HG02678 (cell line): ENCODE measurements at regions not wholly inside any gene's neighbourhood (a gene's known extent, or its start where the extent isn't known, plus 50 kb on each side); places are given as distances from the start of the nearest gene placed in this dataset.

Experiments
- ATAC-seq: cut with Tn5 transposase; IDR thresholded peaks from one replicate; pipeline ENCODE4 v1.9.1; 2021; ENCODE audit warnings: mild to moderate bottlenecking, moderate library complexity; ENCODE audit not compliant: unreplicated experiment

GRCh38 chr22:34879001-34879400, 187.0 kb upstream of the ISX start:
- no peak for ATAC-seq

- ATAC-seq, result no peak
Measured at GRCh38 chr22:34880662-34881061, 185.3 kb upstream of the ISX start.

- no peak for ATAC-seq
Measured at GRCh38 chr22:34881453-34881852, 184.5 kb upstream of the ISX start.

- ATAC-seq, result no peak
Measured at GRCh38 chr22:34885852-34886251, 180.1 kb upstream of the ISX start.

- ATAC-seq, result no peak
Measured at GRCh38 chr22:34886391-34886790, 179.6 kb upstream of the ISX start.

GRCh38 chr22:34886812-34887211, 179.1 kb upstream of the ISX start:
- no peak for ATAC-seq

GRCh38 chr22:34897126-34897525, 168.8 kb upstream of the ISX start:
- ATAC-seq, result no peak

GRCh38 chr22:34902335-34902734, 163.6 kb upstream of the ISX start:
- no peak for ATAC-seq

GRCh38 chr22:34903416-34903815, 162.5 kb upstream of the ISX start:
- ATAC-seq, result no peak

GRCh38 chr22:34904486-34904885, 161.5 kb upstream of the ISX start:
- no peak for ATAC-seq

GRCh38 chr22:34913826-34914225, 152.1 kb upstream of the ISX start:
- ATAC-seq, result no peak

- no peak for ATAC-seq
Measured at GRCh38 chr22:34914846-34915245, 151.1 kb upstream of the ISX start.

GRCh38 chr22:34917239-34917638, 148.7 kb upstream of the ISX start:
- ATAC-seq, result no peak

GRCh38 chr22:34931026-34931425, 134.9 kb upstream of the ISX start:
- ATAC-seq, result no peak

- ATAC-seq, result no peak
Measured at GRCh38 chr22:34934261-34934660, 131.7 kb upstream of the ISX start.

GRCh38 chr22:34943830-34944229, 122.1 kb upstream of the ISX start:
- ATAC-seq, result no peak

- no peak for ATAC-seq
Measured at GRCh38 chr22:34946339-34946985, 119.5 kb upstream of the ISX start.

- ATAC-seq, result no peak
Measured at GRCh38 chr22:34950489-34950888, 115.5 kb upstream of the ISX start.

GRCh38 chr22:34951212-34951611, 114.7 kb upstream of the ISX start:
- no peak for ATAC-seq

GRCh38 chr22:34960005-34960404, 106.0 kb upstream of the ISX start:
- ATAC-seq, result no peak

GRCh38 chr22:34966980-34967565, 98.9 kb upstream of the ISX start:
- no peak for ATAC-seq

GRCh38 chr22:34969001-34969790, 96.8 kb upstream of the ISX start:
- ATAC-seq, result no peak
